Activated CD8-positive, alpha-beta T cell treated with anti-CD3 and anti-CD28 coated beads for 36 hours (primary cell): ENCODE measurements at regions not wholly inside any gene's neighbourhood (a gene's known extent, or its start where the extent isn't known, plus 50 kb on each side); places are given as distances from the start of the nearest gene placed in this dataset.

Source experiments
- ATAC-seq: fragments of 200-7000 bp; cut with Tn5 transposase; one replicate; pipeline ENCODE4 v1.10.0; 2021; ENCODE audit warnings: mild to moderate bottlenecking, moderate library complexity
- CTCF ChIA-PET: fragments of 350-600 bp; sonication (Branson Sonifier 250); formaldehyde crosslinking; loops from one replicate; lab custom pipeline; 2021; ENCODE audit warnings: antibody characterized with exemption; lab: Charles Lee
- POLR2A ChIA-PET: fragments of 350-600 bp; sonication (Branson Sonifier 250); formaldehyde crosslinking; loops from one replicate; lab custom pipeline; 2021; ENCODE audit warnings: antibody characterized with exemption; lab: Charles Lee
- DNase-seq: peaks from one replicate; pipeline ENCODE4 v3.0.0-alpha.2; 2020
- H3K27ac Mint-ChIP-seq: one replicate; pipeline ENCODE4 v1.8.0; 2021; ENCODE audit warnings: mild to moderate bottlenecking, mixed read lengths
- H3K27me3 Mint-ChIP-seq: one replicate; pipeline ENCODE4 v1.8.0; 2021; ENCODE audit warnings: mixed read lengths
- H3K36me3 Mint-ChIP-seq: one replicate; pipeline ENCODE4 v1.8.0; 2021; ENCODE audit warnings: low read depth, mixed read lengths
- H3K4me1 Mint-ChIP-seq: one replicate; pipeline ENCODE4 v1.8.0; 2021; ENCODE audit warnings: low read depth, mixed read lengths
- H3K4me3 Mint-ChIP-seq: one replicate; pipeline ENCODE4 v1.8.0; 2021; ENCODE audit warnings: mild to moderate bottlenecking, moderate library complexity, mixed read lengths
- H3K9me3 Mint-ChIP-seq: one replicate; pipeline ENCODE4 v1.8.0; 2021; ENCODE audit warnings: mixed read lengths
- intact Hi-C: fragments of 100-400 bp; cut with micrococcal nuclease; formaldehyde crosslinking; loops from one replicate; pipeline ENCODE4 v1.10.0; 2022
- TF ChIP-seq, protein P1 (sequence below): fragments of 200-600 bp; IDR thresholded peaks from one replicate; pipeline ENCODE4 v1.8.0; 2022; ENCODE audit warnings: antibody characterized with exemption, mild to moderate bottlenecking

DNA sequence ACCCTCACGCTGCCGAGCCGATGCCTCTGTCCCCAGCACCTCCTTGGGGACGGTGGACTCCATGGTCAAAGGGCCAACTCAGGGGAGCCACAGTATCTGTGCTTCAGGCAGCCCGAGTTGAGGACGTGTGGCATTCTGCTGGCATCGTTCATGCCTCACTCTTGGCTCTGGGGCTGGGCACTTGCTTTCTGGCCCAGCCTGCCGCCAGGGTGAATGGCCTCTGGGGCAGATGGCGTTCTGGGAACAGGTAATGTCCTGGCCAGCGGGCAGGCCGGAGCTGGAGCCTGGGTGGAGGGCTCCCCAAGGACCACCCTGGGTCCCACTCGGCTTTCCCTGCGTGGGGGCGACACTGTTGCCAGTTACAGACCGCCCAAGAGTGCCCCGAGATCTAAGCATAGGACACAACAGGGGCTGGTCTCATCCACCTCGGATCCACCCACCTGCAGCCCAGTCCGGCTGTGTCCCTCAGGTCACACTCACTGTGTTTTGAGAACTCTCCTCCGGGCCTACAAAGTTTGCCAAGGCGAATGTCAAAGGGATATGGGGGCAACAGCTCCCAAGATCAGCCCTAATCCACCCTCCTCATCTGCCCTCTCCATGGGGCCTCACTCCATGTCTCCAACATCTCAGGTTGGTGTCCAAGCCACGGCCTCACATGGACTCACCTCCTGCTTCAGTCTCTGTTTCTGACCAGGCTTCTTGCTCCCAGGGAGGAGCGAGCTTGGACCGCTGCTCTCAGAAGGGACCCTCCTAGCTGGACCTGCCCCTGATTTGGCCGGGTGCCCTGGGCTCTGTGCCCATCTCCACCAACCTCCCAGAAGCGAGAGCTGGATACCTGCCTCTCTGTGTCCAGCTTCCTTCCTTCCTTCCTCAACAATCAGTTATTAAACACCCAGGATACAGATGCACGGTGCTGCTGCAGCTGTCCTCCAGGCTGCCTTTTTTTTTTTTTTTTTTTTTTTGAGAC is 60.8 kb downstream of the TMEM235 start:
- Mint-ChIP-seq H3K27ac (no peak overlapping the region), H3K4me1 (peaks cover 3% of the 10 kb centered on the region), H3K36me3 (no peaks in the 10 kb centered on the region), H3K27me3 (no peaks in the 10 kb centered on the region), H3K9me3 (no peaks in the 10 kb centered on the region), H3K4me3 (no peak overlapping the region)
- ATAC-seq (no peak), DNase-seq (no peak)
- POLR2A ChIA-PET = interaction anchor here (0.7 to 1.2 kb wide), 2 partner anchors 22 to 41 kb away, joined by 3 read pairs; no protein-coding TSS in a partner anchor
- TF ChIP-seq, protein P1, sequence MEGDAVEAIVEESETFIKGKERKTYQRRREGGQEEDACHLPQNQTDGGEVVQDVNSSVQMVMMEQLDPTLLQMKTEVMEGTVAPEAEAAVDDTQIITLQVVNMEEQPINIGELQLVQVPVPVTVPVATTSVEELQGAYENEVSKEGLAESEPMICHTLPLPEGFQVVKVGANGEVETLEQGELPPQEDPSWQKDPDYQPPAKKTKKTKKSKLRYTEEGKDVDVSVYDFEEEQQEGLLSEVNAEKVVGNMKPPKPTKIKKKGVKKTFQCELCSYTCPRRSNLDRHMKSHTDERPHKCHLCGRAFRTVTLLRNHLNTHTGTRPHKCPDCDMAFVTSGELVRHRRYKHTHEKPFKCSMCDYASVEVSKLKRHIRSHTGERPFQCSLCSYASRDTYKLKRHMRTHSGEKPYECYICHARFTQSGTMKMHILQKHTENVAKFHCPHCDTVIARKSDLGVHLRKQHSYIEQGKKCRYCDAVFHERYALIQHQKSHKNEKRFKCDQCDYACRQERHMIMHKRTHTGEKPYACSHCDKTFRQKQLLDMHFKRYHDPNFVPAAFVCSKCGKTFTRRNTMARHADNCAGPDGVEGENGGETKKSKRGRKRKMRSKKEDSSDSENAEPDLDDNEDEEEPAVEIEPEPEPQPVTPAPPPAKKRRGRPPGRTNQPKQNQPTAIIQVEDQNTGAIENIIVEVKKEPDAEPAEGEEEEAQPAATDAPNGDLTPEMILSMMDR = no peak
- intact Hi-C loops = no loop called here
- CTCF ChIA-PET = interaction anchor here (0.7 to 1.5 kb wide), 2 partner anchors 12 to 130 kb away, joined by 3 to 4 read pairs; no protein-coding TSS in a partner anchor

DNA sequence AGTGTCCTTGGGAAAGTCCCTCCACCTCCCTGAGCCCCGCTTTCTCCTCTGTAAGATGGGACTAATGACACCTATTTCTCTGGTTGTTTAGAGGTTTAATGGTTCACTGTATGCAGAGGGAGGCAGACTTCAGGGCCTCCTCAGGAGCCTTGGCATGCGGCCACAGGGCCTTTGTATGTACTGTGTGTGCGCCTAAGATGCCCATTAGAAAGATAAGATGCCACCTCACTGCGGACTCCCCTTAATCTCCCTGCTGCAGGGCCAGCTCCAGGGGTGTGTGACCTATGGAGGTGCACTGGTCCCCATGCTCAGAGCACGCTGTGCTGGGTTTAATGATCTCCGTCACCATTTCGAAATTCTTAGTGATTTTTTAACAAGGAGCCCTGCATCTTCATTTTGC is 59.3 kb downstream of the TMEM235 start:
- Mint-ChIP-seq H3K9me3 (no peaks in the 10 kb centered on the region), H3K4me3 (no peak overlapping the region), H3K27me3 (no peaks in the 10 kb centered on the region), H3K4me1 (peaks cover 3% of the 10 kb centered on the region), H3K27ac (no peak overlapping the region), H3K36me3 (no peaks in the 10 kb centered on the region)
- intact Hi-C loops = no loop called here
- CTCF ChIA-PET = interaction anchor here (0.6 to 1.2 kb wide), 5 partner anchors 10 to 205 kb away, joined by 3 to 4 read pairs (median 3); no protein-coding TSS in a partner anchor
- no peak for ATAC-seq
- no peak for DNase-seq
- TF ChIP-seq, protein P1 = no peak
- POLR2A ChIA-PET = no interaction called here
